GM19328 (cell line): ENCODE measurements at regions not wholly inside any gene's neighbourhood (a gene's known extent, or its start where the extent isn't known, plus 50 kb on each side); places are given as distances from the start of the nearest gene placed in this dataset.
"Not testable (repeated sequence)": the region's sequence is repeated elsewhere in the genome, so short reads cannot be mapped to it uniquely, and the experiment has no call there.

Source experiments
- ATAC-seq: cut with Tn5 transposase; IDR thresholded peaks from one replicate; pipeline ENCODE4 v1.9.1; 2021; ENCODE audit warnings: mild to moderate bottlenecking, moderate library complexity; ENCODE audit not compliant: unreplicated experiment

- ATAC-seq = no peak
Measured at GRCh38 chr1:184181044-184181443, 129.5 kb downstream of the TSEN15 start.

- ATAC-seq = no peak
Measured at GRCh38 chr1:184183919-184184318, 132.4 kb downstream of the TSEN15 start.

- ATAC-seq = not testable (repeated sequence)
Measured at GRCh38 chr1:184184614-184185013, 133.1 kb downstream of the TSEN15 start.

- ATAC-seq = no peak
Measured at GRCh38 chr1:184185347-184185746, 133.8 kb downstream of the TSEN15 start.

- no peak for ATAC-seq
Measured at GRCh38 chr1:184186167-184186566, 134.6 kb downstream of the TSEN15 start.

GRCh38 chr1:184187097-184187496, 135.6 kb downstream of the TSEN15 start:
- ATAC-seq = no peak

GRCh38 chr1:184188037-184188436, 136.5 kb downstream of the TSEN15 start:
- no peak for ATAC-seq

GRCh38 chr1:184189361-184189760, 137.8 kb downstream of the TSEN15 start:
- no peak for ATAC-seq

GRCh38 chr1:184190616-184191015, 139.1 kb downstream of the TSEN15 start:
- no peak for ATAC-seq

- ATAC-seq = no peak
Measured at GRCh38 chr1:184191181-184191621, 139.7 kb downstream of the TSEN15 start.

GRCh38 chr1:184192796-184193195, 141.3 kb downstream of the TSEN15 start:
- ATAC-seq = no peak

GRCh38 chr1:184193451-184193850, 141.9 kb downstream of the TSEN15 start:
- no peak for ATAC-seq

GRCh38 chr1:184194236-184194635, 142.7 kb downstream of the TSEN15 start:
- no peak for ATAC-seq

- ATAC-seq = not testable (repeated sequence)
Measured at GRCh38 chr1:184195722-184196121, 144.2 kb downstream of the TSEN15 start.

GRCh38 chr1:184197831-184198230, 146.3 kb downstream of the TSEN15 start:
- no peak for ATAC-seq

- ATAC-seq = no peak
Measured at GRCh38 chr1:184199036-184199435, 147.5 kb downstream of the TSEN15 start.

- ATAC-seq = no peak
Measured at GRCh38 chr1:184199438-184200085, 148.0 kb downstream of the TSEN15 start.

- ATAC-seq = no peak
Measured at GRCh38 chr1:184208622-184209021, 157.1 kb downstream of the TSEN15 start.

GRCh38 chr1:184210031-184210430, 158.5 kb downstream of the TSEN15 start:
- no peak for ATAC-seq

GRCh38 chr1:184210862-184211261, 159.3 kb downstream of the TSEN15 start:
- no peak for ATAC-seq

GRCh38 chr1:184212649-184213314, 161.3 kb downstream of the TSEN15 start:
- ATAC-seq = no peak

GRCh38 chr1:184214128-184214527, 162.6 kb downstream of the TSEN15 start:
- no peak for ATAC-seq
